ENCODE measurements at regions not wholly inside any gene's neighbourhood (a gene's known extent, or its start where the extent isn't known, plus 50 kb on each side); places are given as distances from the start of the nearest gene placed in this dataset.

DNA sequence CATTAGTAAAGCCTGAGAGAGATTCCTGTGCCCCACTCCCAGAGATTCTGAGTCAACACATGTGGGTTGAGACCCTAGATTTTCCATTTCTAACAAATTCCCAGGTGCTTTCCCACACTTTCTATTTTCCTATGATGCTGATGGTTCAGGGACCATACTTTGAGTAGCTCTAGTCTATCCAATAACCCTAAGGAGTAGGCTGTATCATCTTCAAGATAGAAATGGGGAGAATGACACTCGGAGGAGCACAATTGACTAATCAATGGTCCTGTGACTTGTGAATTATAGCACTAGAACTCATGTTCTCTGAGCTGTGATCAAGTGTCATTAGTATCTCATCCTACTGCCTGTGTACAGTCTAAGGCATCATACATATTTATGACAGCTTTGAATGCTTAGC, 232.9 kb upstream of the B3GALT2 start:
- DNase-seq (ENCODE audit: extremely low read depth, low read depth), result no peak
- TF ChIP-seq, protein P1, sequence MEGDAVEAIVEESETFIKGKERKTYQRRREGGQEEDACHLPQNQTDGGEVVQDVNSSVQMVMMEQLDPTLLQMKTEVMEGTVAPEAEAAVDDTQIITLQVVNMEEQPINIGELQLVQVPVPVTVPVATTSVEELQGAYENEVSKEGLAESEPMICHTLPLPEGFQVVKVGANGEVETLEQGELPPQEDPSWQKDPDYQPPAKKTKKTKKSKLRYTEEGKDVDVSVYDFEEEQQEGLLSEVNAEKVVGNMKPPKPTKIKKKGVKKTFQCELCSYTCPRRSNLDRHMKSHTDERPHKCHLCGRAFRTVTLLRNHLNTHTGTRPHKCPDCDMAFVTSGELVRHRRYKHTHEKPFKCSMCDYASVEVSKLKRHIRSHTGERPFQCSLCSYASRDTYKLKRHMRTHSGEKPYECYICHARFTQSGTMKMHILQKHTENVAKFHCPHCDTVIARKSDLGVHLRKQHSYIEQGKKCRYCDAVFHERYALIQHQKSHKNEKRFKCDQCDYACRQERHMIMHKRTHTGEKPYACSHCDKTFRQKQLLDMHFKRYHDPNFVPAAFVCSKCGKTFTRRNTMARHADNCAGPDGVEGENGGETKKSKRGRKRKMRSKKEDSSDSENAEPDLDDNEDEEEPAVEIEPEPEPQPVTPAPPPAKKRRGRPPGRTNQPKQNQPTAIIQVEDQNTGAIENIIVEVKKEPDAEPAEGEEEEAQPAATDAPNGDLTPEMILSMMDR (IDR thresholded peaks at IDR 0.05; ENCODE audit: low read depth, low read length), result no peak

DNA sequence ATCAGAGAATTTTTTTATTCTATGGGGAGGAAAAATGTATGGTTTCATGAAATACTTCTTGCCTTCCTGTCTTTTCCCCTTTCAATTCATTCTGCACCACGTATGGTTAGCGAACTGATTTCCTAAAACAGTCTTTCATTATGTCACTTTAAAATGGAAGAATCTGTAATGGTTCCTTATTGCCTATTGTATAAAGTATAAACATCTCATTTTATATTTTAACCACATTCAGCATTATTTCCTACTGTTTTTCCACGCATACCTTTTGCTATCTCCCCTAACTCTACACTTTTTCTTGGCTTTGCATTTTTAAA, 232.3 kb upstream of the B3GALT2 start:
- no peak for DNase-seq (ENCODE audit: extremely low read depth, low read depth)
- TF ChIP-seq, protein P1 (IDR thresholded peaks at IDR 0.05; ENCODE audit: low read depth, low read length), result no peak

DNA sequence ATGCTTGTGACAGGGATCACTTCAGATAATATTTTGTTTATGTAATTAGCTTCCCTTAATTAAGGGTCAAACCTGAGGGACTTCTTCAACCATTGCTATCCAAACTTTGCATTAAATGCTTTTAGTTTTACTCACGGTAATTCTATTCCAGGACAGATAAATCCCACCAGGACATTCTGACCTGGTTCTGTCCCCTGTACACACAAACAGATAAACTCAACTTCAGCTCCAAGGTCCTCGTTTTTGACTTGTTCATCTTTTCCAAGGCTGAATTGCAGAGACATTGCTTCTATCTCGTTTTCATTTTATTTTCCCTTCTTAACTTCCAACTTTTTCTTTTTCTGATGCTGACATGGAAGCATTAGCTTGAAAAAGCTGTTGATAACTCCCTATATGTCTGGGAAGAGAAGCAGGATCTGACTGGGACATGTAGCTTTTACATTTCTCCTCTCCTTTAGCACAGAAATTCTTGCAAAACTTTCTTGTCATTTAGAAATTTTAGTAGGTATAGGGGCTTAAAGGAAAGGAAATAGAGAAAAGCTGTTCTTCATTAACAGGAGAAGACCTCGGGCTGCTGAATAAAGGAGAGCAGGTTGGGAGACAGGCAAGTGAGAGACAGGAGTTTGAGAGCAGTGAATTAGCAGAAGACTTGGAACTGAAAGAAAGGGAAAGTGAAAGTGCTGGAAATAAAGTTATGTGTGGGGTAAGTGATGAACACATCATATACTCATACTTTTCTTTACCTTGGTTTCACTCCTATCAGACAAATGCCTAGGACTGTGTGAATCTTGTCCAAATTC, 231.7 kb upstream of the B3GALT2 start:
- TF ChIP-seq, protein P1 (IDR thresholded peaks at IDR 0.05; ENCODE audit: low read depth, low read length), result no peak
- no peak for DNase-seq (ENCODE audit: extremely low read depth, low read depth)

DNA sequence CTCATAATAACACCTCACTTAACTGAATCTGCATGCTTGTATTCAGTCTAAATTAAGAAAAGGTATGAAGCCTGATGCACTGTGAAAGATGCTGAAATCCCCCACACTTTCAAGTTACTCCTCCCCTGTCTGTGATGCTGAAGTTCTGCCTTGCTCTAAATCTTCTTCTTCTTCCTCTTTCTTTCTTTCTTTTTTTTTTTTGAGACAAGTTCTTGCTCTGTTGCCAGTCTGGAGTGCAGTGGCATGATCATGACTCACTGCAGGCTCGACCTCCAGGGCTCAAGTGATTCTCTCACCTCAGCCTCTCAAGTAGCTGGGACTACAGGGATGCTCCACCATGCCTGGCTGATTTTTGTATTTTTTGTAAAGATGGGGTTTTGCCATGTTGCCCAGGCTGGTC, 231.0 kb upstream of the B3GALT2 start:
- no peak for DNase-seq (ENCODE audit: extremely low read depth, low read depth)
- TF ChIP-seq, protein P1 (IDR thresholded peaks at IDR 0.05; ENCODE audit: low read depth, low read length), result no peak

DNA sequence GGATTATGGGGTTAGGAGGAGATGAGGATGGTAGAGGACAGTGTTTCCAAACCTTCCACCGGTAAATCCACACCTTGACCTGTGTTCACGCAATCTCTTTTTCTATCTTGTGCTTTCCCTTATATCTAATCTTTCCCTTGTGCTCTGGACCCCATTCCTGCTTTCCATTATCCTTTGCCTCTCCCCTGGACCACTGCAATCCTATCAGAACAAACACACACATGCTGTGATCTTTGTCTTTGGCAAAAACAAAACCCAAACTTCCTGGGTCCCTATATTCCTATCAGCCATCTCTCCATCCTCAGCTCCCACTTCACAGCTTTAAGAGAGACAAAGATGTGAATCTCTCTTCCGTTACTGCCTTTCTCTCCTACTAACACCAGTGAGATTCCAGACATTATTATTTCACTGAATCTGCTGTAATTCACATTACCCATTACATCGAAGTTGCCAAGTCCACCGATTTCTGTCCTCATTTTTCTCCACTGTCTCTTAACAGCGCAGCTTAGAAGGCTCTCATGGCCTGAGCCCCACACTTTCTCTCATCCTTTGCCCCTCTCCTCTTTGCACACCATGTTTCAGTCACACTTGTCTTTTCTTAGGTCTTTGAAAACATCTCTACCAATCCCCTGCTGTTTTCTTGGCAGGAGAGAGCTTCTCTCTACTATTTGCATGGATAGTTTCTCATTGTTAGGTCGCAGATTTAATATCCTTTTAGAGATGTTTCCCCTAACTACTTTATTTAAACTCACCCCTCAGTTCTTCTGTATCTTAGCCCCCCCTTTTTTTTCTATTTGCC, 230.0 kb upstream of the B3GALT2 start:
- no peak for DNase-seq (ENCODE audit: extremely low read depth, low read depth)
- TF ChIP-seq, protein P1 (IDR thresholded peaks at IDR 0.05; ENCODE audit: low read depth, low read length), result no peak

DNA sequence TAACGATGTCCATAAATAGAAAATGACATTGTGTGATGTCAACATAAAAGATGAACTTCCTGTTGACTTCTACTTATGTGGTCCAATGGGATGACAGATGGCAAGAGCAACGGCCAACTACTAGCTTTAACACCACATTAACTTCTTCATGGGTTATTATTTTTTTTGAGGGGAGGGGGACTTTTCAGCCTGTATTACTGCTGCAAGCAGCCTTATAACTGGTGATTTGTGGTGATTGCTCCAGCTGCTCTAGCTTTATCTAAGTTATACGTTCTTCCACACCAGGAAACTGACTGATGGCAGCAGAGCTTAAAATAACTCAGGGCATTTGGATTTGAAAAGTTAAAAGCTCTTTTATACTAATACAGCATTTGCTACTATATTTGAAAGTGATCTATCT, 228.8 kb upstream of the B3GALT2 start:
- TF ChIP-seq, protein P1 (IDR thresholded peaks at IDR 0.05; ENCODE audit: low read depth, low read length), result no peak
- no peak for DNase-seq (ENCODE audit: extremely low read depth, low read depth)

DNA sequence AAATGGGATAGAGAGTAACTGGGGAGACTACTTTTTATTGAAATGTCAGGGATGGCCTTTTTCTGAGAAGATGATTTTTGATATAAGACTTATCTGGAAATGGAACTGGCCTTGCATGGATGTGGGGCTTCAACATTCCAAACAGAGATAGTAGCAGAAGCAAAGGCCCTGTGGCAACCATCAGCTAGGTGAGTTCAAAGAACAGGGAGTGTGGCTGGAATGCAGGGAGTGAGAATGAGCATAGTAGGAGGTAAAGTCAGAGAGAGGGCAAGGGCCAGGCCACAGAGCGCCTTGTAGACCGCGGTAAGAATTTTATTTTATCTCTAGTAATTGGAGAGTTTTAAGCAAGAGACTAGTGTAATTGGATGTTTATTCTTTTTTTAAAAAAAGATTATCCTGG, 227.0 kb upstream of the B3GALT2 start:
- no peak for DNase-seq (ENCODE audit: extremely low read depth, low read depth)
- TF ChIP-seq, protein P1 (IDR thresholded peaks at IDR 0.05; ENCODE audit: low read depth, low read length), result no peak
